ENCODE measurements at regions not wholly inside any gene's neighbourhood (a gene's known extent, or its start where the extent isn't known, plus 50 kb on each side); places are given as distances from the start of the nearest gene placed in this dataset.

GRCh38 chr1:148318904-148319242, 164.2 kb downstream of the PPIAL4G start:
- Histone ChIP-seq H3K9me3 (peaks cover 0 to 2% (median 0%) of the 10 kb centered on the region in 4 donors), H3K4me1 (peaks cover 3 to 13% (median 9%) of the 10 kb centered on the region in 4 donors), H3K4me3 (peak overlapping the region; percentile 9 to 46 (median 34)), H3K27ac (replicated peaks in 1 of 4) (no peak overlapping the region), H3K27me3 (peaks cover 0 to 60% (median 6%) of the 10 kb centered on the region in 4 donors), H3K36me3 (no peaks in the 10 kb centered on the region)
- 89% methylated on average over 6 of the region's 6 CpGs for WGBS
- no peak for DNase-seq (ENCODE audit: extremely low spot score)
- TF ChIP-seq CTCF (IDR thresholded peaks at IDR 0.05) = no peak
- no peak for TF ChIP-seq POLR2A (IDR thresholded peaks at IDR 0.05; ENCODE audit: low read depth)
- TF ChIP-seq EP300 (IDR thresholded peaks at IDR 0.05) = no peak
- no peak for TF ChIP-seq POLR2AphosphoS5 (IDR thresholded peaks at IDR 0.05)
- intact Hi-C loops (cut with DNase I) = no loop called here

GRCh38 chr1:148318123-148318903, 164.8 kb downstream of the PPIAL4G start:
- 32% methylated on average over 39 of the region's 39 CpGs for WGBS
- peak overlapping the region; percentile 9 to 46 (median 34) for H3K4me3 ChIP-seq
- intact Hi-C loops (cut with DNase I) = no loop called here

GRCh38 chr1:148317288-148317985, 165.4 kb upstream of the NBPF11 start:
- H3K4me3 ChIP-seq = peak overlapping the region in 3 of 4 donors; percentile 9 to 46 (median 33)
- peaks cover 0 to 2% (median 0%) of the 10 kb centered on the region in 4 donors for H3K9me3 ChIP-seq
- intact Hi-C loops (cut with DNase I) = no loop called here
- H3K36me3 ChIP-seq = no peaks in the 10 kb centered on the region
- no peak overlapping the region for H3K27ac ChIP-seq (replicated peaks in 1 of 4)
- H3K4me1 ChIP-seq = peaks cover 3 to 13% (median 9%) of the 10 kb centered on the region in 4 donors
- 54% methylated on average over 29 of the region's 42 CpGs for WGBS
- DNase-seq (ENCODE audit: extremely low spot score) = peak; percentile 70
- TF ChIP-seq CTCF (IDR thresholded peaks at IDR 0.05) = no peak
- TF ChIP-seq POLR2AphosphoS5 (IDR thresholded peaks at IDR 0.05) = no peak
- no peak for TF ChIP-seq POLR2A (IDR thresholded peaks at IDR 0.05; ENCODE audit: low read depth)
- no peak for TF ChIP-seq EP300 (IDR thresholded peaks at IDR 0.05)
- peaks cover 0 to 64% (median 6%) of the 10 kb centered on the region in 4 donors for H3K27me3 ChIP-seq

More at GRCh38 chr1:148318123-148318903, 164.8 kb downstream of the PPIAL4G start:
- Histone ChIP-seq H3K9me3 (peaks cover 0 to 2% (median 0%) of the 10 kb centered on the region in 4 donors), H3K4me1 (peaks cover 3 to 13% (median 9%) of the 10 kb centered on the region in 4 donors), H3K27me3 (peaks cover 0 to 60% (median 6%) of the 10 kb centered on the region in 4 donors), H3K27ac (replicated peaks in 1 of 4) (no peak overlapping the region), H3K36me3 (no peaks in the 10 kb centered on the region)
- peak; percentile 89 for DNase-seq (ENCODE audit: extremely low spot score)
- TF ChIP-seq POLR2A (IDR thresholded peaks at IDR 0.05; ENCODE audit: low read depth) = no peak
- no peak for TF ChIP-seq POLR2AphosphoS5 (IDR thresholded peaks at IDR 0.05)
- TF ChIP-seq EP300 (IDR thresholded peaks at IDR 0.05) = no peak
- no peak for TF ChIP-seq CTCF (IDR thresholded peaks at IDR 0.05)

- TF ChIP-seq CTCF (IDR thresholded peaks at IDR 0.05) = no peak
- no peak for TF ChIP-seq POLR2A (IDR thresholded peaks at IDR 0.05; ENCODE audit: low read depth)
- TF ChIP-seq EP300 (IDR thresholded peaks at IDR 0.05) = no peak
- TF ChIP-seq POLR2AphosphoS5 (IDR thresholded peaks at IDR 0.05) = no peak
- intact Hi-C loops (cut with DNase I) = no loop called here
- H3K36me3 ChIP-seq = no peaks in the 10 kb centered on the region
These were observed 163.2 kb upstream of the NBPF11 start for GRCh38 chr1:148315071-148315811.

More at GRCh38 chr1:148315071-148315811, 163.2 kb upstream of the NBPF11 start:
- Histone ChIP-seq H3K9me3 (peaks cover 0 to 11% (median 5%) of the 10 kb centered on the region in 4 donors), H3K27ac (replicated peaks in 1 of 4) (no peak overlapping the region), H3K4me3 (no peak overlapping the region), H3K4me1 (peaks cover 3 to 14% (median 11%) of the 10 kb centered on the region in 4 donors), H3K27me3 (peaks cover 0 to 83% (median 7%) of the 10 kb centered on the region in 4 donors)
- 74% methylated on average over 6 of the region's 6 CpGs for WGBS
- peak; percentile 62 for DNase-seq (ENCODE audit: extremely low spot score)

Measured in esophagus muscularis mucosa (tissue), 4 donors.